Liver (tissue), 3 donors: ENCODE measurements at regions not wholly inside any gene's neighbourhood (a gene's known extent, or its start where the extent isn't known, plus 50 kb on each side); places are given as distances from the start of the nearest gene placed in this dataset.
A peak's percentile ranks its signal among the peaks of the same experiment; 100 is the strongest.

Source experiments
- CTCF ChIP-seq: fragments of 150-350 bp; IDR thresholded peaks from 2 replicates; pipeline ENCODE4 v1.5.1; 2017; ENCODE audit warnings: improper control_type of control experiment, low read depth, low read length; ENCODE audit not compliant: missing input control
- HNF4G ChIP-seq: IDR thresholded peaks from 2 replicates; pipeline ENCODE4 v1.6.1; 2016; ENCODE audit warnings: antibody characterized with exemption
- MAX ChIP-seq: IDR thresholded peaks from 2 replicates; pipeline ENCODE4 v1.6.1; 2016; ENCODE audit warnings: antibody characterized with exemption
- RAD21 ChIP-seq, 2 donors: IDR thresholded peaks; 2 replicates each; pipeline ENCODE4 v1.6.1; 2016; ENCODE audit warnings: antibody characterized with exemption in 2 of 2, mild to moderate bottlenecking in 2 of 2
- donor health status: healthy.
- donor health status: healthy.

GRCh38 chr7:106518967-106519366 lies 142.0 kb downstream of the CCDC71L start:
- TF ChIP-seq RAD21 (IDR thresholded peaks at IDR 0.05) (peak in 1 of 2 donors; percentile 40), CTCF (no peak), HNF4G (no peak), MAX (peak; percentile 14)
